CD1c-positive myeloid dendritic cell (primary cell): ENCODE measurements at regions not wholly inside any gene's neighbourhood (a gene's known extent, or its start where the extent isn't known, plus 50 kb on each side); places are given as distances from the start of the nearest gene placed in this dataset.
A peak's percentile ranks its signal among the peaks of the same experiment; 100 is the strongest.
"Not testable (repeated sequence)": the region's sequence is repeated elsewhere in the genome, so short reads cannot be mapped to it uniquely, and the experiment has no call there.

ENCODE experiments used
- DNase-seq: peaks from one replicate; pipeline ENCODE4 v3.0.0-alpha.2; 2016; ENCODE audit errors: extremely low spot score

DNA sequence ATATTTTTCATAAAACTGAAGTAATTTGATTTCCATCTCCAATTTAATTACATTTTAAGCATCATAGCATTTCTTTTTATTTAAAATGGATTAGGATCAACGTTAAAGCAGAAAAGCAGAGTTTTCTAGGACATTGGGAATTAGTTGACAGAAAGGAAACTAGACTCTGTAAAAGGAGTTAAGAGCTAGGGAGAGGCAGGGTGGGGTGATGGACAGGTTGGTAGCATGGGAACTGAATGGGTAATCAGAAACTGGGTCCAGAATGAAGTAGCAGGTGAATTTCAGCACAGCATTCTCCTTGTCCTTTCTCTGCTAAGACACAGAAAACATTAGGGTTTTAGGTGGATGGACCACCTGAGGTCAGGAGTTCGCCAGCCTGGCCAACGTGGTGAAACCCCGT lies 97.6 kb downstream of the ANAPC4 start:
- no peak for DNase-seq

DNA sequence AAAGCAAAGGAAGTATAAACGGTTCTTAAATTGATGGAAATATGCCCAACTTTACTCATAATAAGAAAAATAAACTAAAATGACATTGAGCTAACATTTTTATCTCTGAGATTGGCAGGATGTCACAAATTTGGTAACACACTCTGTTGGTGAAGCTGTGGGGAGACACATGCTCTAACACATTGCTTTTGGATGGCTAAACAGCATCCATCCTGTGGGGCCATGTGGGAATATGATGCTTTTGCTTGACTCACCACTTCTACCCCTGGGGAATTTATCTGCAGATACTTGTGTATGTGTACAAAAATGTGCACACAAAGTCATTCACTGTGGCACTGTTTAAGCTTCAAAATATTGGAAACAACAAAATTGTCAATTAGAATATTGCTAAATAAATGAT lies 100.2 kb downstream of the ANAPC4 start:
- DNase-seq = no peak

DNA sequence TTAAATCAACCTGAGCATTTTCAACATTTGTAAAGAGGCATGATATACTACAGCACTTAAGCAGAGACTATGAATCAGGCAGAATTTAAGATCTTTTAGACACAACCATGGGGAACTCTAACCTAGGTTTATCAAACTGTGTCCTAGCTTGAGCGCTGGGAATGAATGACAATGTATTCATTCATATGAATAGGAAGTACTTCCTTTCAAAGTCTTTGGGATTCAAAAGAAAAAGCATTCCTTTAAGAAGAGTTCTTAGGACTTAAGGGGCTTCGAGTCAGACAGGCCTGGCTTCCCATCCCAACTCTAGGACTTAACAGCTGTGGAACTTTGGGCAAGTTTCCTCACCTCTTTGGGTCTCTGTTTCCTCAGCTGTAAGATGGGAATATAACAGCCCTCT lies 104.6 kb downstream of the ANAPC4 start:
- DNase-seq = no peak

DNA sequence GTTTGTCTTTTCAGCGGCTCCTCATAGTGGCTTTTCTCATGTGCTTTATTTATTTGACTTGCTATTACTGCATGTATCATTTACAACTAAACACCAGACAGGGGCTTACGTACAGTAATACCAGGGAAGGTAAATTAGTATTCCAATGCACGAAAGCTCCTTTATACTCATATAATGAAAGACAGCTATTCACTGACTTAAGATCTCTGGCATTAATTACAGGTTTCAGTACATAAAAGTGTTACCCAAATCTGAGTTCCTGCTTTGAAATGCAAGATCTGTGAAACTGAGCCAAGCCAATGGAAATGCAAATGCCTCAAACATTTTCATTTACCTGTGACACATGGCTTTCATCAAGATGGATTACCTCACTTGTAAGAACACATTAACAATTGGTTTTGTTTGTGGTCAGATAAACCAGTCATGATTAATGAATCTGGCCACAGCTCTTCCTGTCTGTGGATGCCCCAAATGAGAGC lies 107.2 kb downstream of the ANAPC4 start:
- DNase-seq = no peak

DNA sequence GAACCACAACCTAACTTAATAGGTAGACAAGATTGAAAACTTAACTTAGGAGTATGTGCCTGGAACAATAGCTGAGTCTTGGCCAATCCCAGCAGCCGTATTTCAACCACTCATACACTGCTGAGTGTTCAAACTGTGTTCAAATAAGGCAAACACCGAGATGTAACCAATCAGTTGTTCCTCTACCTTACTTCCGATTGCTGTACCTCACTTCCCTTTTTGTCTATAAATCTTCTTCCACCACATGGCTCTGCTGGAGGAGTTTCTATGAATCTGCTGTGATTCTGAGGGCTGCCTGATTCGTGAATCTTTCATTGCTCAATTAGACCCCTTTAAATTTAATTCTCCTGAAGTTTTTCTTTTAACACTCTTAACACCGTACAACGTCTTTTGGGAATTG lies 108.0 kb downstream of the ANAPC4 start:
- DNase-seq = peak; percentile 2

DNA sequence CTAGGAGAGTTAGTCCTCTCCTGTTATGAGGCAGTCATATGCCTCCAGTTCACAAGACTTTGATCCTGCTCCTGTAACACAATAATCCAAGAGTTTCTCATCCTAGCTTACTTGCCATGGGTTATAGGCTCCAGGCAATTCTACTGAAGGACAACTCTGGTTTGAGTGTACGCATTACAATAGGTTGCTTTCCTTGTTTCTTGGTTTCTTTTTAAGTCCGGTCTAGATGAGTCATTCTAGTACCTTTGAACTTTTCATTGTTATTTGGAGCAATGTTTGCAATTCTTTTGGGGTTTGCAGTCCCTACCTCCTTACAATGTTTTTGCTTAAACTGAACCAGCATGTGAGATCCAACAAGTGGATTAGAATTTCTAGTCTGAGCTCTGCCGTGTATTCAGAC lies 109.1 kb downstream of the ANAPC4 start:
- no peak for DNase-seq

DNA sequence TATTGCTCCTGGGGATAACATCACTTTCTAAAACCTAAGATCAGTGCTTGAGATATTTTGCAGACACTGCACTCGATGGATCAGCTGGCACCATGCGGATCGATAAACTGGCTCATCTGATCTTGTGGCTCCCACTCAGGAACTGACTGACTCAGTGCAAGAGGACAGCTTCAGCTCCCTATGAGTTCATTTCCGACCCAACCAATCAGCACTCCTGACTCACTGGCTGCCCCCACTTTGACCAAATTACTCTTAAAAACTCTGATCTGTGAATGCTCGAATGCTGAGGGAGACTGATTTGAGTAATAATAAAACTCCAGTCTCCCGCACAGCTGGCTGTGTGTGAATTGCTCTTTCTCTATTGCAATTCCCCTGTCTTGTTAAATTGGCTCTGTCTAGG lies 110.1 kb downstream of the ANAPC4 start:
- DNase-seq = no peak

DNA sequence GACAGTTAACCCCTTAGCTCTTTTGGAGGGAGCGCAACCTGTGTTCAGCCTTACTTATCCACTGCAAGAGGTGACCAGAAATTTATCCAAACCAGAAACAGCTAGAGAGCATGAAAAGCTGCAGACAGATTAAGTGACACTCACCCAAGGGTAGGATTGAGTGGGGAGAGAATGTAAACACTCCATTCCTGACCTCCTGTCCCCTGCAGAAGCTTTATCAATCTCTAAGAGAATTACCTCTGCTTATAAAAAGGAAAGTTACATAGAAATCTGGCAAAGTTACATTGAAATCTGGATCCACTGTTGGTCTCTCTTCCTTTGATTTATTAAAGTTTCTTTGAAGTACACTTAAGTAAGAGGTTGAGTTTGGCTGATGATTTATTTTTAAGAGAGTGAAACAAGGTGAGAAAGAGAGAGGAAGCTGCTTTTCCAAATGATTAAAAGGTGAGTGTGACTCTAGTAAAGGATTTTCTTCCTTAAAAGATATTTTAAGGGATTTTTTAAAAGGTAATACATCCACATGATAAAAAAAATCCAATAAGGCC lies 112.3 kb downstream of the ANAPC4 start:
- DNase-seq = no peak

DNA sequence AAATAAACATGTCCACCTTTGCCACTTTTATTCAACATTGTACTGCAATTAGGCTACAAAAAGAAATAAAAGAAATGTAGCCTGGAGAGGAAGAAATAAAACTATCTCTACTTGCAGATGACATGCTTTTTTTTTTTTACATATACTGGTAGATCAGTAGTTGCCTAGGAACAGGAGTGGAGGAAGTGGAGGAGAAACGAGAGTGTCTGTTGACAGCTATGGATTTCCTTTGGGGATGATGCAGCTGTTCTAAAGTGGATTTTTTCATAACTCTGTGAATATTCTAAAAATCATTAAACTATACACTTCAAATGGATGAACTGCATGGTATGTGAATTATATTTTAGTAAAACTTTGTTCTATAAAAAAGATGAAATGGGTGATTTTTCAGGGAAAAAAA lies 116.4 kb downstream of the ANAPC4 start:
- no peak for DNase-seq

DNA sequence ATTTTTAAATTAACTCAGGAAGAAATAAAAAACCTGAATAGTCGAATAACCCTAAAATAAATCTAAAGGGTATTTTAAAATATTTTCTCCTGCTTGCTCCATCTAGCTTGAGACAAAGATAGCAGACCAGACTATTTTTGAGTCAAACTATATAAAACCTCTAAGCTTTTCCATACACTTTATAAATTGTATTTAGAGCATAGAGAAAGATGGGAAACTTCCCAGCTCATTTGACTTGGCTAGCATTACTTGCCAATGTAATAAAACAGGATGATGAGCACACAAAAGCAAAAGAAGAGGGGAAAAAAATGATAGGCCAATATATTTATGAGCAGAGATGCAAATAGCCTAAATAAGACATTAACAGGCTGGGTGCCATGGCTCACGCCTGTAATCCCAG lies 117.1 kb downstream of the ANAPC4 start:
- DNase-seq = no peak

DNA sequence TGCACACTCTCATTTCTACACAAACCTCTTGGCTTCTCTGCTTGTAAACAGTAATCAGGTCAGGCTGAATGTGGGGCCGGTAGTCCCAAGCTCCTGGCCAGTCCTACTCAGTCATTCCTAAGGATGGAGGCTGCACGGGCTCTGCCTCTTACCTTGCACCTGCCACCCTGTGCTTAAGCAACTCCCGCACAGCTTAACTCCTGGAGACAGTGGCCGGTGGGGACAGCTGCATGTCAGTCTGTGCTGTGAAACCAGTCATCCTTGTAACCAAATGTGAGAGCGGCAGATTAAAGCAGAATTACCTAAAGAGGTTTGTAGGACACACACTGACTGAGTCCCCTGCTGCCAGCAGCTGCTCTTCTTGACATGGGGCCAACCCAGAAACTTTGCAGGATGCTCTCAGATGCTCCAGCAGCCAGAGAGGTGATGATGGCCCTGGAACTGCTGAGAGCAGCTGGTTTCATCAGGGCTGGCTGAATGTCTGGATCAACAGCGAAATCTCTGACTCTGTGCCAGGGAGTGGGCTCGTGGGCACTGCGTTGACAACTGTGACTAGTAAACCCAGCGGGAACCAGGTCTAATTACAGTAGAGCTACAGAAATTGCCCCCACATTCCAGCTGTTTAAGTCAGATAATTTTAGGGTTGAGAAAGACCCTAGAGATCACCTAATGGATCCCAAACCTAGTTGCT lies 123.7 kb downstream of the ANAPC4 start:
- DNase-seq = no peak

DNA sequence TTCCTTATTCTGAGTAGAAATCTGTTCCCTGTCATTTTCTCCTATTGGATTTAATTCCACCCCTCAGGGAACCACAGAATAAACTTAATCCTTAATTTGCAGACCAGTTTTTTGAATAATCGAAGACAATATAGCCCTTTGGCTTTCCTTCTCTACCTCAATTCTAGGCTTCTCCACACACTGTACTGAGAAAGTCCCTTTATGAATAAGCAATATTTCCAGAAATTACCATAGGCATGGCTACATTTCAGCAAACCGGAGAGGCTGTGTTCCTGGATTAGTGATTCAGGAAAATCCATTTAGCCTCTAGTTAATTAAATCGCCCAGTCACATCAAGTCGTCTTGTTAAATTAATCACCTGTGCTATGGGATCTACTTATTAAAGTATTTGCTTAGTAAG lies 125.1 kb downstream of the ANAPC4 start:
- no peak for DNase-seq

DNA sequence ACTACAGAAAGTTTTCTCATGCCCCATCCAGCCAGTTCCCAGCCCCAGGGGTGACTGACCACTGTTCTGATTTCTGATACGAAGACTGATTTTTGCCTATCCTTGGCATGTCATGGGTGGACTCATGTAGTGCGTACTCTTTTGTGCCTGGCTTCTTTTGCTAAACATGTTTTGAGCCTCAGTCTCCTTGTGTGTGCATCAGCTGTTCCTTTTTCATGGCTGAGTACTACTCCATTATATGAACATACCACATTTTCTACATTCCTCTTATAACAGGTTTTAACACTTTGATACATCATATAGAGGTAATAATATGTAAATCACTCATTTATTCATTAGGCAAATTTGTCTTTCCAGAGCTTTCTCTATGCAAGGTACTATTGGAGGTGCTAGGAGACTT lies 126.7 kb downstream of the ANAPC4 start:
- DNase-seq = no peak

DNA sequence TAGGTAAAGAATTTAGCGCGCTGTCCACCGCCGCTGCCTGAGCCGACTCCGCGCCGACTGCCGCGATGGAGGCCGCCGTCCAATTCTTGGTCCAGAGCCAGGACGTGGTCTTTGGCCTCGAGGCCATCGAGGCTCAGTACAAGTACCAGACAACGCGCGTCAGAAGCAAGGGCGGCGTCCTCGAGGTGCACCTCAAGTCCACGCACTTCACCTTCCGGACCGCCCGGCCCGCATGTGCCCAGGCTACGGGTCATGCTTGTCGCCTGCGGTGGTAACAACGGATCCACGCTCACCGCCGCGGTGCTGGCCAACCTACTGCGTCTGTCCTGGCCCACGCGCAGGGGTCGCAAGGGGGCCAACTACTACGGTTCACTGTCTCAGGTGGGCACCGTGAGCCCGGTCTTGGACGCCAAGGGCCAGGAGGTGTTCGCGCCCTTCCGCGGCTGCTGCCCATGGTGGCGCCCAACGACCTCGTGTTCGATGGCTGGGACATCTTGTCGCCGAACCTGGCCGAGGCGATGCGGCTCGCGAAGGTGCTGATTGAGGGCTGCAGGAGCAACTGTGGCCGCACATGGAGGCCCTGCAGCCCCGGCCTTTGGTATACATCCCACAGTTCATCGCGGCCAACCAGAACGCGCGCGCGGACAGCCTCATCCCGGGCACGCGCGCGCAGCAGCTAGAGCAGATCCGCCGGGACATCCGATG lies 128.0 kb downstream of the ANAPC4 start:
- no peak for DNase-seq

DNA sequence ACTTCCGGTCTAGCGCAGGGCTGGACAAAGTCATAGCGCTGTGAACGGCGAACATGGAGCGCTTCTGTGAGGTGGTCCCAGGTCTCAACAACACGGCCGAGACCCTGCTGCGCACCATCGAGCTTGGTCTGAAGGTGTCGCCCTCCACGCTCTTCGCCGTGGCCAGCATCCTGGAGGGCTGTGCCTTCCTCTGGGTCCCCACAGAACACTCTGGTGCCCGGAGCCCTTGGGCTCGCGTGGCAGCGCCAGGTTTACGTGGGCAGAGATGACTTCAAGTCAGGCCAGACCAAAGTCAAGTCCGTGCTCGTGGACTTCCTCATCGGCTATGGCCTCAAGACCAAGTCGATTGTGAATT lies 128.6 kb downstream of the ANAPC4 start:
- no peak for DNase-seq

DNA sequence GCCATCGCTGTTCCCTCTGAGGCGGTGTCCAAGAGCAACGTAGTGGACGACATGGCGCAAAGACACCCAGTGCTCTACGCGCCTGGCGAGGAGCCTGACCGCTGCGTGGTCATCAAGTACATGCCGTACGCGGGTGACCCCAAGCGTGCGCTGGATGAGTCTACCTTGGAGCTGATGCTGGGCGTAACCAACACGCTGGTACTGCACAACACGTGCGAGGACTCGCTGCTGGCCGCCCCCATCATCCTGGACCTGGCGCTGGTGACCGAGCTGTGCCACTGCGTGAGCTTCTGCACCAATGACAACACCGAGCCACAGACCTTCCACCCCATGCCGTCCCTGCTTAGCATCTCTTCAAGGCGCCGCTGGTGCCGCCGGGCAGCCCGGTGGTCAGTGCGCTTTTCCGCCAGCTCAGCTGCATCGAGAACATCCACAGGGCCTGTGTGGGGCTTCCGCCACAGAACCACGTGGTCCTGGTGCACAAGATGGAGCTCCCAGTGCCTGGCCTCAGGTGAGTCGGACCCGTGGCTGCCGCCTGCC lies 129.0 kb downstream of the ANAPC4 start:
- DNase-seq = no peak

DNA sequence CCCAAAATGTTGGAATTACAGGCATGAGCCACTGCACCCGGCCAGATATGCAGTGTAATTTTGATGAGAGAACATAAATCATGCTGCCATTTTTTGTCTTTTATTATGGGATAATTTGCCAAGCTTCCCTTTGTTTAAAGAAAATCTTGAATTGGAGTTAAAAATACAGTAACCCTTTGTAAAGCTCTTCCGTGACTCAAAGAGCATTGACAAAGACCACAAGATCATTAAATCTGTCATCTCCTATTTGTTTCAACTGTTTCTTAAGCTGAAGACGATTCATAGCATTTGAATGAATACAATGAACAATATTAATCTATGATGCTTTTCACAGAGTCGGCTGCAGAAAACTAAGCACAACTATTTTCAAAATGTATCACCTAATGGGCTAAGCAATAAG lies 132.6 kb downstream of the ANAPC4 start:
- no peak for DNase-seq

DNA sequence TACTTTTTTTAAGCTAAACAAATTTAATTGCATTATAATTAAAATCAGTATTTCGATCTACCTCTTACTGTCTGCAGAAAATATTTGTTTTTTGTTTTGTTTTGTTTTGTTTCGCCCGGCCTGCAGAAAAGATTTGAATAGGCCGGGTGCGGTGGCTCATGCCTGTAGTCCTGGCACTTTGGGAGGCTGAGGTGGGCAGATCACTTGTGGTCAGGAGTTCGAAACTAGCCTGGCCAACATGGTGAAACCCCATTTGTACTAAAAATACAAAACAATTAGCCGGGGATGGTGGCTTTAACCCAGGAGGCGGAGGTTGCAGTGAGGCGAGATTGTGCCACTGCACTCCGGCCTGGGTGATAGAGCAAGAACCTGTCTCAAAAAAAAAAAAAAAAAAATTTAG lies 134.8 kb downstream of the ANAPC4 start:
- DNase-seq = not testable (repeated sequence)

DNA sequence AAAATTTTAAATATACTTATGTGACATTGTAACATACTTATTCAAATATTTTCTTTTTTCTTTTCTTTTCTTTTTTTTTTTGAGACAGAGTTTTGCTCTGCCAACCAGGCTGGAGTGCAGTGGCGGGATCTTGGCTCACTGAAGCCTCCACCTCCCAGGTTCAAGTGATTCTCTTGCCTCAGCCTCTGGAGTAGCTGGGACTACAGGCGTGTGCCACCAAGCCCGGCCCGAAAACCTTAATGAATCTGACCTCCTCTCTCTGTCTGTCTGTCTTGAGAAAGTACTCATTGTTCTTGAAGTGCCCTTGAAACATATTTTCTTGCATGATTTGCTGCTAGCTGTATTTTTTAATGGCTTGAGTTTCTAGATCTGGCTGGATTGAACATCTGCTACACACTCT lies 136.8 kb downstream of the ANAPC4 start:
- no peak for DNase-seq

DNA sequence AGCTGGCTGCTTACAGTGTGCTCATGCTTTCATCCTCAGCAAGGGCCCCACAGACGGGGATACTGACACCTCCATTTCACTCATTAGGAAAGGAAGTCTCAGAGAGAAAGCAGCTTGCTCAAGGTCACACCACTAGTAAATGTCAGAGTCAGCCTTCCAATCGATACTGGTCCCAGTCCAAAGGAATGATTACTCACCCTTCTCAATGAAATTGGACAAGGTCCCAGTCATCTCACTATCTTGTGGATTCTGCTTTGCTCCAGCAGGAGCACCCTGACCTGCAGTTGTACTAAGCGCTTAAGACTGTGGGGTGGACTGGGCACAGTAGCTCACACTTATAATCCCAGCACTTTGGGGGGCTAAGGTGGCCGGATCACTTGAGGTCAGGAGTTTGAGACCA lies 132.2 kb upstream of the SLC34A2 start:
- DNase-seq = no peak

DNA sequence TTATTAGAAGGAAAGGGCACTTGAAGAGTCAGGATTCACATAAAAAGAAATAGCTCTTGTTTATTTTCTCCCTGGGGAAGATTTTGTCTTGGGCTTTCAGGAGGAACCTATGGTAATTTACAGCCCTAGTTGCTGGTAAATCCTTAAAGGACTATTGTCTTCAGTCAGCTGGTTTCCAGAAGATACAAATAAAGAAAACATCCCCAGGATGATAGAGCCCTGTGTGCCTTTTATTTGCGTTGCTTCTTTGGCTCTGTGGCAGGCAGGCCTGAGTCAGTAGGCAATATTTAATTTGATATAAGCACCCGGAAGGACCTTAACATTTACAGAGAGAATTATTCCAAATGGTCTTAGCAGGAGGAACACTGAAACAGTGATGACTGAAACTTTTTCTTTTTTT lies 131.0 kb upstream of the SLC34A2 start:
- DNase-seq = no peak

DNA sequence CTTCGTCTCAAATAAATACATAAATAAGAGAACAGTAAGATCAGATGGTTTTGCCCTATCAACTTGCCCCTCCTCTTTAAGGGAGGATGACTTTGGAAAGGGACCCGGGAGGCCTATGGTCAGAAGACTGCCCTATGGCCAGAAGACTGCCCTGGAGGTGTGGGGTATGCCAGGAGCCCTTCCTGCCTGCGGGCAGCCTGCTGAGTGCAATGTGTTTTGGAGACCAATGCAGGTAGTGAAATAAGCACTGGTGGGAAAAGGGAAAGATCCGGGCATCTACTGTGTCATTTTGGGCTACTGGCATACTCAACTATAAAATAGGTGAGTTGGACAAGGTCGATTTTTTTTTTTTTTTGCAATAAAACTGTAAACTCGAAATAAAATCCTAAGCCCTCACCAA lies 129.8 kb upstream of the SLC34A2 start:
- DNase-seq = no peak

DNA sequence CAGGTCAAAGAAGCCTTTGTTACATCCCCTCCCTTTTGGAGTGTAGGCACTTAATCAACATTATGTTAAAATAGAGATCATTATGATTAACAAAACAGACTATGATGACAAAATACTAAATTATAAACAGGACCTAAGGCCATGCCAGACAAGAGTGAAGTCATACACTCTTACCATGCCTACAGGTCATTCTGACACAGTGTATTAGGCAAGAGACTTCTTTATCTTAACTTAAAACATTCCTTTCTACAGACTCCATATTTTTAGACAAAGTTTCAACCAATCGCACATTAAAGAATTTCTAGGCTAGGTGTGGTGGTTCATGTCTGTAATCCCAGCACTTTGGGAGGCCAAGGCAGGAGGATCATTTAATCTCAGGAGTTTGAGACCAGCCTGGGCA lies 128.6 kb upstream of the SLC34A2 start:
- DNase-seq = no peak
